Endothelial cell of umbilical vein (primary cell): ENCODE measurements at regions not wholly inside any gene's neighbourhood (a gene's known extent, or its start where the extent isn't known, plus 50 kb on each side); places are given as distances from the start of the nearest gene placed in this dataset.
A peak's percentile ranks its signal among the peaks of the same experiment; 100 is the strongest.
"Not testable (repeated sequence)": the region's sequence is repeated elsewhere in the genome, so short reads cannot be mapped to it uniquely, and the experiment has no call there.

ENCODE experiments used
- EZH2 ChIP-seq: IDR thresholded peaks from 2 replicates; pipeline ENCODE4 v1.6.1; 2012; ENCODE audit warnings: borderline replicate concordance, low read depth, mild to moderate bottlenecking, moderate library complexity, low read length, inconsistent platforms; ENCODE audit not compliant: severe bottlenecking
- POLR2A ChIP-seq: IDR thresholded peaks from 2 replicates; pipeline ENCODE4 v1.6.1; 2012; ENCODE audit warnings: low read depth, mild to moderate bottlenecking, control low read depth, low read length
- TF ChIP-seq, protein P1 (sequence below), 2 donors: IDR thresholded peaks; 1 replicate in 1 of 2; 2 replicates in 1 of 2; pipeline ENCODE4 v1.5.1; 2011; ENCODE audit warnings: low read length in 2 of 2, mild to moderate bottlenecking in 2 of 2, moderate library complexity in 2 of 2, control low read depth in 1 of 2, inconsistent platforms in 1 of 2, low read depth in 1 of 2; ENCODE audit not compliant: insufficient read depth in 1 of 2; ENCODE audit errors: extremely low read depth in 1 of 2

DNA sequence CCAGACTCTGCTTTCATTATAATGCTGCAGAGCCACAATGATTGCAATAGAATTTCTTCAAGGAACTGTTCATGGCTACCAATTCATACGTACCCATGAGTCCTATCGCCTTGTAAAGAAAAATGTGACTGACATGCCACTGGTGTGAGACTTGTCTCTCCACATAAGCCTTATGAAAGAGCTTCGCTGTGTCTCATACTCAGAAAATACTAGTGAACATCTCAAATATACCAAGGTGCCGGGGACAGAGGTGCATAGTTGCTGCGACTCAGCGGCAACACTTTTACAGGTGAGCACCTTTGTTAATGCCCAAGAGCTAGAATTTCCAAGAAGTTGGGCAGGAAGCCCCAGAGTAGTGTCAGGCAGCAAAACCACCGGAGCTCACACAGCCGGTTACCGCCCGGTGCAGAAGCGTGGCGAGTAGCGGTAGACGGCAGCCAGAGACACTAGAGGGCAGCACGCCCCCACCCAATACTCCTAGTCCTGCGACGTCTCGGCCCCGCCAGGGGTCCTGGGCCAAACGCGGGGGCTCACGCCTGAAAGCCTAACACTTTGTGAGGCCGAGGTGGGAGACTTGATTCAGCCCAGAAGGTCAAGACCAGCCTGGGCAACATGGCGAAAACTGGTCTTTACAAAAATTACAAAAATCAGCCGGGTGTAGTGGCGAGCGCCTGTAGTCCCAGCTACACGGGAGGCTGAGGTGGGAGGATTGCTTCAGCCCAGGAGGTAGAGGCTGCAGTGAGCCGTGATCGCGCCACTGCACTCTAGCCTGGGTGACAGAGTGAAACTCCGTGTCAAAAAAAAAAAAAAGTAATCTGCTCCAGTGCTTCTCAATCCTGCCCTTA is 50.5 kb upstream of the CCL21 start:
- not testable (repeated sequence) for TF ChIP-seq EZH2, POLR2A
- TF ChIP-seq, protein P1, sequence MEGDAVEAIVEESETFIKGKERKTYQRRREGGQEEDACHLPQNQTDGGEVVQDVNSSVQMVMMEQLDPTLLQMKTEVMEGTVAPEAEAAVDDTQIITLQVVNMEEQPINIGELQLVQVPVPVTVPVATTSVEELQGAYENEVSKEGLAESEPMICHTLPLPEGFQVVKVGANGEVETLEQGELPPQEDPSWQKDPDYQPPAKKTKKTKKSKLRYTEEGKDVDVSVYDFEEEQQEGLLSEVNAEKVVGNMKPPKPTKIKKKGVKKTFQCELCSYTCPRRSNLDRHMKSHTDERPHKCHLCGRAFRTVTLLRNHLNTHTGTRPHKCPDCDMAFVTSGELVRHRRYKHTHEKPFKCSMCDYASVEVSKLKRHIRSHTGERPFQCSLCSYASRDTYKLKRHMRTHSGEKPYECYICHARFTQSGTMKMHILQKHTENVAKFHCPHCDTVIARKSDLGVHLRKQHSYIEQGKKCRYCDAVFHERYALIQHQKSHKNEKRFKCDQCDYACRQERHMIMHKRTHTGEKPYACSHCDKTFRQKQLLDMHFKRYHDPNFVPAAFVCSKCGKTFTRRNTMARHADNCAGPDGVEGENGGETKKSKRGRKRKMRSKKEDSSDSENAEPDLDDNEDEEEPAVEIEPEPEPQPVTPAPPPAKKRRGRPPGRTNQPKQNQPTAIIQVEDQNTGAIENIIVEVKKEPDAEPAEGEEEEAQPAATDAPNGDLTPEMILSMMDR (IDR thresholded peaks at IDR 0.05; ENCODE audit: extremely low read depth in 1 of 2, insufficient read depth in 1 of 2, low read depth in 1 of 2, low read length in 2 of 2), result peak; percentile 57 to 81
